Body of pancreas (tissue), 4 donors: ENCODE measurements at regions not wholly inside any gene's neighbourhood (a gene's known extent, or its start where the extent isn't known, plus 50 kb on each side); places are given as distances from the start of the nearest gene placed in this dataset.

Experiments
- POLR2A ChIP-seq, 3 donors: fragments of 450-650 bp; IDR thresholded peaks; one replicate each; pipeline ENCODE4 v1.6.1; 2016; ENCODE audit warnings: antibody characterized with exemption in 3 of 3, mild to moderate bottlenecking in 2 of 3
- TF ChIP-seq, protein P1 (sequence below), 7 experiments: fragments of 450-650 bp in 4 of 7; fragments of 200-600 bp in 3 of 7; sonication (generic) in 3 of 7; IDR thresholded peaks; one replicate each; pipeline ENCODE4 v1.5.1; 2016 to 2019; ENCODE audit warnings: antibody characterized with exemption in 7 of 7

DNA sequence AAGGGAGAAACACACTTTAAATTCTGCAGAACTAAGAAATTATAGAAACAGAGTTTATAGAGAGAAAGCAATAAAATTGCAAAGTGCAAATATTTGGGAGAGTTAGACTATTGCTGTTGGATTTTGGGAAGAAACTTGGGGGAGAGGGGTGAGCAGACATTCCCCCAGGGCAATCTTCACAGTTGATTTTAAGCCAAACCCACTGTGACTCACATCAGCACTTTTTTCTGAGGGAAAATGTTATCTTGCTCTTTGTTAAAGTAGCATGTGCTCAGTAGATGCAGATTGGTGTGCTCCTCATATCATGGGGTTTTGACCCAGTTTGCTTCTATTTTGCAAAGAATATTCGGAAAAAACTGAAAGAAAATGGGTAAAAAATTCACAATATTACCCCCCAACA is 367.6 kb downstream of the CDH11 start:
- TF ChIP-seq POLR2A (IDR thresholded peaks at IDR 0.05) = no peak
- TF ChIP-seq, protein P1, sequence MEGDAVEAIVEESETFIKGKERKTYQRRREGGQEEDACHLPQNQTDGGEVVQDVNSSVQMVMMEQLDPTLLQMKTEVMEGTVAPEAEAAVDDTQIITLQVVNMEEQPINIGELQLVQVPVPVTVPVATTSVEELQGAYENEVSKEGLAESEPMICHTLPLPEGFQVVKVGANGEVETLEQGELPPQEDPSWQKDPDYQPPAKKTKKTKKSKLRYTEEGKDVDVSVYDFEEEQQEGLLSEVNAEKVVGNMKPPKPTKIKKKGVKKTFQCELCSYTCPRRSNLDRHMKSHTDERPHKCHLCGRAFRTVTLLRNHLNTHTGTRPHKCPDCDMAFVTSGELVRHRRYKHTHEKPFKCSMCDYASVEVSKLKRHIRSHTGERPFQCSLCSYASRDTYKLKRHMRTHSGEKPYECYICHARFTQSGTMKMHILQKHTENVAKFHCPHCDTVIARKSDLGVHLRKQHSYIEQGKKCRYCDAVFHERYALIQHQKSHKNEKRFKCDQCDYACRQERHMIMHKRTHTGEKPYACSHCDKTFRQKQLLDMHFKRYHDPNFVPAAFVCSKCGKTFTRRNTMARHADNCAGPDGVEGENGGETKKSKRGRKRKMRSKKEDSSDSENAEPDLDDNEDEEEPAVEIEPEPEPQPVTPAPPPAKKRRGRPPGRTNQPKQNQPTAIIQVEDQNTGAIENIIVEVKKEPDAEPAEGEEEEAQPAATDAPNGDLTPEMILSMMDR (IDR thresholded peaks at IDR 0.05) = no peak
